ENCODE measurements at regions not wholly inside any gene's neighbourhood (a gene's known extent, or its start where the extent isn't known, plus 50 kb on each side); places are given as distances from the start of the nearest gene placed in this dataset.

DNA sequence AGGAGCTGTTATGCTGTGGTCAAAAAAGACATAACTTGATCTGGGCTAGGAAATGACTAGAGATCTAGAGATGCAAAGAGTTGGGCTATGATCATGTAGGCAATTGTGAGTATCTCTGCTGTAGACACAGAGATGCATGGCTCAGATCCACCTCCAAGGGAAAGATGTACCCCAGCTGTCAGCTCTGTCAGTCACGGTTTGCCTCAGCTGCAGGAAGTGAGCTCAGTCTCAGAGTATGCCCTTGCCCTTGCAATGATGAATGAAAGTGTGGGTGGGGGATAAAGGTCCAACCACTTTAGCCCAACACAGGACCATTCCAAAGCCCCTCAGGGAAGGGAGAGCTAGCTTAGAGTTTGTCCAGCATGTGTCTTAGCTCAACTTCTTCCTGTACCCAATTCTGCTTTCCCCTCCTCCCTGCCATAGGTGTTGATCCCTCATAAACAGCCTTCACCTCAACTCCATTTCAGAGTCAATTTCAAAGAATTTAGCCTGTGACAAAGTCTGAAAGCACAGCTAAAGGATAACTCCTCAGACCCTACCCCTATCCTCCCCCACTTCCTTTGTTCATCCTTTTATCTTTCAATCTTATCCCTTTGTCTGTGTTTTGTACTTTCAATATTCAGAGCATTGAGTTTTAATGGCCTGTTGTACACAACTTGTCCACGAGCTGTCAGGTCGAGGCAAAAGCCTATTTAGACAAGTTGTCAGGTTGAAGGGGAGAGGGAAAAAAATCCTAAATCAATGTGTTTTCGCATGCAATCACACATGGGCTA, 90.6 kb downstream of the MID1IP1 start:
- TF ChIP-seq, protein P1, sequence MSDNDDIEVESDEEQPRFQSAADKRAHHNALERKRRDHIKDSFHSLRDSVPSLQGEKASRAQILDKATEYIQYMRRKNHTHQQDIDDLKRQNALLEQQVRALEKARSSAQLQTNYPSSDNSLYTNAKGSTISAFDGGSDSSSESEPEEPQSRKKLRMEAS (IDR thresholded peaks at IDR 0.05), result no peak
- no peak for TF ChIP-seq EP300 (IDR thresholded peaks at IDR 0.05; ENCODE audit: borderline replicate concordance)
- TF ChIP-seq CEBPB (IDR thresholded peaks at IDR 0.05), result no peak
- TF ChIP-seq TAF1 (IDR thresholded peaks at IDR 0.05; ENCODE audit: low read depth), result no peak
- TF ChIP-seq, protein P2, sequence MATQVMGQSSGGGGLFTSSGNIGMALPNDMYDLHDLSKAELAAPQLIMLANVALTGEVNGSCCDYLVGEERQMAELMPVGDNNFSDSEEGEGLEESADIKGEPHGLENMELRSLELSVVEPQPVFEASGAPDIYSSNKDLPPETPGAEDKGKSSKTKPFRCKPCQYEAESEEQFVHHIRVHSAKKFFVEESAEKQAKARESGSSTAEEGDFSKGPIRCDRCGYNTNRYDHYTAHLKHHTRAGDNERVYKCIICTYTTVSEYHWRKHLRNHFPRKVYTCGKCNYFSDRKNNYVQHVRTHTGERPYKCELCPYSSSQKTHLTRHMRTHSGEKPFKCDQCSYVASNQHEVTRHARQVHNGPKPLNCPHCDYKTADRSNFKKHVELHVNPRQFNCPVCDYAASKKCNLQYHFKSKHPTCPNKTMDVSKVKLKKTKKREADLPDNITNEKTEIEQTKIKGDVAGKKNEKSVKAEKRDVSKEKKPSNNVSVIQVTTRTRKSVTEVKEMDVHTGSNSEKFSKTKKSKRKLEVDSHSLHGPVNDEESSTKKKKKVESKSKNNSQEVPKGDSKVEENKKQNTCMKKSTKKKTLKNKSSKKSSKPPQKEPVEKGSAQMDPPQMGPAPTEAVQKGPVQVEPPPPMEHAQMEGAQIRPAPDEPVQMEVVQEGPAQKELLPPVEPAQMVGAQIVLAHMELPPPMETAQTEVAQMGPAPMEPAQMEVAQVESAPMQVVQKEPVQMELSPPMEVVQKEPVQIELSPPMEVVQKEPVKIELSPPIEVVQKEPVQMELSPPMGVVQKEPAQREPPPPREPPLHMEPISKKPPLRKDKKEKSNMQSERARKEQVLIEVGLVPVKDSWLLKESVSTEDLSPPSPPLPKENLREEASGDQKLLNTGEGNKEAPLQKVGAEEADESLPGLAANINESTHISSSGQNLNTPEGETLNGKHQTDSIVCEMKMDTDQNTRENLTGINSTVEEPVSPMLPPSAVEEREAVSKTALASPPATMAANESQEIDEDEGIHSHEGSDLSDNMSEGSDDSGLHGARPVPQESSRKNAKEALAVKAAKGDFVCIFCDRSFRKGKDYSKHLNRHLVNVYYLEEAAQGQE (IDR thresholded peaks at IDR 0.05; ENCODE audit: low read depth), result no peak
- no peak for TF ChIP-seq RAD21 (IDR thresholded peaks at IDR 0.05; ENCODE audit: low read depth)
- TF ChIP-seq CREB1 (IDR thresholded peaks at IDR 0.05; ENCODE audit: low read depth), result no peak
- no peak for TF ChIP-seq YY1 (IDR thresholded peaks at IDR 0.05; ENCODE audit: low read depth)
- no peak for TF ChIP-seq NFIC (IDR thresholded peaks at IDR 0.05)
- no peak for TF ChIP-seq TCF12 (IDR thresholded peaks at IDR 0.05; ENCODE audit: low read depth)
- TF ChIP-seq EGR1 (IDR thresholded peaks at IDR 0.05), result no peak
- TF ChIP-seq ZBTB7A (IDR thresholded peaks at IDR 0.05; ENCODE audit: low read depth), result no peak
- TF ChIP-seq, protein P3, sequence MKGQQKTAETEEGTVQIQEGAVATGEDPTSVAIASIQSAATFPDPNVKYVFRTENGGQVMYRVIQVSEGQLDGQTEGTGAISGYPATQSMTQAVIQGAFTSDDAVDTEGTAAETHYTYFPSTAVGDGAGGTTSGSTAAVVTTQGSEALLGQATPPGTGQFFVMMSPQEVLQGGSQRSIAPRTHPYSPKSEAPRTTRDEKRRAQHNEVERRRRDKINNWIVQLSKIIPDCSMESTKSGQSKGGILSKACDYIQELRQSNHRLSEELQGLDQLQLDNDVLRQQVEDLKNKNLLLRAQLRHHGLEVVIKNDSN (IDR thresholded peaks at IDR 0.05), result no peak
- no peak for TF ChIP-seq FOXM1 (IDR thresholded peaks at IDR 0.05; ENCODE audit: borderline replicate concordance, low read depth)

Measured in Ishikawa (cell line).